SU-DHL-6 (cell line): ENCODE measurements at regions not wholly inside any gene's neighbourhood (a gene's known extent, or its start where the extent isn't known, plus 50 kb on each side); places are given as distances from the start of the nearest gene placed in this dataset.

ENCODE experiments used
- H2AFZ ChIP-seq: fragments of 200-600 bp; sonication (generic); 2 replicates; pipeline ENCODE4 v1.6.1; 2014; ENCODE audit warnings: low read depth, mild to moderate bottlenecking, moderate library complexity, mixed read lengths, antibody characterized with exemption, low read length; ENCODE audit not compliant: severe bottlenecking
- H3F3A ChIP-seq: fragments of 200-600 bp; shearing (Covaris generic); 2 replicates; pipeline ENCODE4 v1.6.0; 2016; ENCODE audit warnings: antibody characterized with exemption, mild to moderate bottlenecking; ENCODE audit not compliant: insufficient read depth
- H3K27ac ChIP-seq: fragments of 200-600 bp; sonication (generic); 2 replicates; pipeline ENCODE4 v1.5.1; 2016; ENCODE audit warnings: low read depth, mild to moderate bottlenecking, low read length, moderate library complexity, mixed read lengths
- H3K27me3 ChIP-seq: fragments of 200-600 bp; sonication (generic), shearing (Covaris generic); 2 replicates; pipeline ENCODE4 v1.6.0; 2014; ENCODE audit warnings: mild to moderate bottlenecking, low read length
- H3K36me3 ChIP-seq: fragments of 200-600 bp; sonication (generic); 2 replicates; pipeline ENCODE4 v1.6.1; 2014; ENCODE audit warnings: mild to moderate bottlenecking, low read length, mixed read lengths
- H3K4me2 ChIP-seq: fragments of 300-600, 200-600 bp; shearing (Covaris generic), sonication (generic); 2 replicates; pipeline ENCODE4 v1.6.0; 2014; ENCODE audit warnings: low read length, low read depth, mild to moderate bottlenecking; ENCODE audit not compliant: poor library complexity, severe bottlenecking
- H3K4me3 ChIP-seq: fragments of 200-600 bp; sonication (generic); 2 replicates; pipeline ENCODE4 v1.5.1; 2014; ENCODE audit warnings: antibody characterized with exemption, low read length, mild to moderate bottlenecking, mixed read lengths; ENCODE audit not compliant: insufficient read depth, poor library complexity, severe bottlenecking
- H3K79me2 ChIP-seq: fragments of 200-600 bp; sonication (generic); 2 replicates; pipeline ENCODE4 v1.6.1; 2014; ENCODE audit warnings: mild to moderate bottlenecking, low read length, moderate library complexity; ENCODE audit not compliant: insufficient read depth
- H3K9ac ChIP-seq: fragments of 200-600 bp; sonication (generic); 2 replicates; pipeline ENCODE4 v1.7.0; 2014; ENCODE audit warnings: mild to moderate bottlenecking, low read length
- H3K9me2 ChIP-seq: fragments of 200-600 bp; sonication (generic); replicated peaks from 2 replicates; pipeline ENCODE4 v1.6.1; 2014; ENCODE audit warnings: low read length; ENCODE audit not compliant: insufficient read depth
- H3K9me3 ChIP-seq: fragments of 200-600 bp; sonication (generic); 2 replicates; pipeline ENCODE4 v1.6.1; 2014; ENCODE audit warnings: low read length, mixed read lengths; ENCODE audit not compliant: insufficient read depth
- H4K20me1 ChIP-seq: fragments of 200-600 bp; sonication (generic); 2 replicates; pipeline ENCODE4 v1.6.1; 2014; ENCODE audit warnings: low read depth, mild to moderate bottlenecking, antibody characterized with exemption, low read length, moderate library complexity, mixed read lengths
- CTCF ChIP-seq: fragments of 200-600 bp; sonication (generic); IDR thresholded peaks from one replicate; pipeline ENCODE4 v1.5.1; 2017; ENCODE audit warnings: antibody characterized with exemption, mild to moderate bottlenecking, low read length, moderate library complexity; ENCODE audit not compliant: insufficient read depth, poor library complexity, severe bottlenecking
- EZH2phosphoT487 ChIP-seq: fragments of 200-600 bp; sonication (generic), shearing (Covaris generic); conservative IDR thresholded peaks from 2 replicates; pipeline ENCODE4 v1.6.1; 2018; ENCODE audit warnings: mild to moderate bottlenecking, antibody characterized with exemption, low read length, moderate library complexity, mixed read lengths

GRCh38 chr12:16756833-16757555, 151.0 kb upstream of the LMO3 start:
- H2AFZ ChIP-seq: no peak overlapping the region
- H3K36me3 ChIP-seq: no peaks in the 10 kb centered on the region
- no peak overlapping the region for H3K4me3 ChIP-seq
- no peak overlapping the region for H3K9ac ChIP-seq
- no peaks in the 10 kb centered on the region for H3K9me2 ChIP-seq
- no peak for TF ChIP-seq CTCF
- no peak for TF ChIP-seq EZH2phosphoT487
- no peaks in the 10 kb centered on the region for H3F3A ChIP-seq
- no peaks in the 10 kb centered on the region for H3K79me2 ChIP-seq
- H4K20me1 ChIP-seq: no peaks in the 10 kb centered on the region
- no peaks in the 10 kb centered on the region for H3K27me3 ChIP-seq
- no peaks in the 10 kb centered on the region for H3K9me3 ChIP-seq
- H3K27ac ChIP-seq: no peak overlapping the region
- no peak overlapping the region for H3K4me2 ChIP-seq

- TF ChIP-seq CTCF (no peak), EZH2phosphoT487 (no peak)
- H4K20me1 ChIP-seq: no peaks in the 10 kb centered on the region
Measured at GRCh38 chr12:16730772-16731171, 124.8 kb upstream of the LMO3 start.

GRCh38 chr12:16726879-16727278, 120.9 kb upstream of the LMO3 start:
- TF ChIP-seq EZH2phosphoT487 (no peak), CTCF (no peak)
- Histone ChIP-seq H3K4me2 (no peak overlapping the region), H3K4me3 (no peak overlapping the region)

More at GRCh38 chr12:16730772-16731171, 124.8 kb upstream of the LMO3 start:
- Histone ChIP-seq H3K27me3 (peaks cover 3% of the 10 kb centered on the region; the same call in 1 of the 2 replicates), H3K4me3 (no peak overlapping the region), H3F3A (no peaks in the 10 kb centered on the region), H3K9ac (no peak overlapping the region), H3K9me2 (no peaks in the 10 kb centered on the region; the same call in 1 of the 2 replicates), H2AFZ (no peak overlapping the region), H3K79me2 (no peaks in the 10 kb centered on the region), H3K36me3 (no peaks in the 10 kb centered on the region), H3K27ac (no peak overlapping the region), H3K4me2 (no peak overlapping the region), H3K9me3 (no peaks in the 10 kb centered on the region)

More at GRCh38 chr12:16726879-16727278, 120.9 kb upstream of the LMO3 start:
- H3K36me3 ChIP-seq: no peaks in the 10 kb centered on the region
- H2AFZ ChIP-seq: no peak overlapping the region
- H4K20me1 ChIP-seq: no peaks in the 10 kb centered on the region
- H3K27me3 ChIP-seq: peaks cover 3% of the 10 kb centered on the region; the same call in 1 of the 2 replicates
- H3K9ac ChIP-seq: no peak overlapping the region
- no peak overlapping the region for H3K27ac ChIP-seq
- H3F3A ChIP-seq: no peaks in the 10 kb centered on the region
- H3K9me3 ChIP-seq: no peaks in the 10 kb centered on the region
- H3K79me2 ChIP-seq: no peaks in the 10 kb centered on the region
- no peaks in the 10 kb centered on the region for H3K9me2 ChIP-seq
